K562 (cell line): ENCODE measurements at regions not wholly inside any gene's neighbourhood (a gene's known extent, or its start where the extent isn't known, plus 50 kb on each side); places are given as distances from the start of the nearest gene placed in this dataset.

ENCODE experiments used
- HMG20A ChIP-seq: fragments of 450-650 bp; formaldehyde crosslinking; conservative IDR thresholded peaks from 2 replicates; pipeline ENCODE4 v1.4.0; 2020; ENCODE audit warnings: mild to moderate bottlenecking, mixed read lengths
- LEF1 ChIP-seq: fragments of 450-650 bp; IDR thresholded peaks from 2 replicates; pipeline ENCODE4 v1.6.1; 2016; ENCODE audit warnings: mild to moderate bottlenecking
- NFRKB ChIP-seq: fragments of 450-650 bp; IDR thresholded peaks from 2 replicates; pipeline ENCODE4 v1.6.1; 2016; ENCODE audit warnings: low read depth
- POLR3G ChIP-seq: IDR thresholded peaks from 2 replicates; pipeline ENCODE4 v1.6.1; 2011; ENCODE audit not compliant: insufficient read length, insufficient replicate concordance; ENCODE audit errors: extremely low read depth
- PURB ChIP-seq: sonication (generic); formaldehyde crosslinking; IDR thresholded peaks from 2 replicates; pipeline ENCODE4 v1.9.0; 2021; ENCODE audit warnings: low read depth, mild to moderate bottlenecking, missing genetic modification reagents
- SAFB2 ChIP-seq: fragments of 200-400 bp; formaldehyde crosslinking; IDR thresholded peaks from 2 replicates; pipeline ENCODE4 v1.6.1; 2018; ENCODE audit warnings: borderline replicate concordance, low read length, low read depth, moderate library complexity; ENCODE audit not compliant: severe bottlenecking
- TEAD1 ChIP-seq, 2 experiments: fragments of 450-650 bp in 1 of 2; sonication (generic) in 1 of 2; formaldehyde crosslinking; IDR thresholded peaks; 2 replicates each; pipeline versions ENCODE4 v1.4.0 to v1.8.0; 2020 to 2022; ENCODE audit warnings: mild to moderate bottlenecking in 2 of 2, missing genetic modification reagents in 1 of 2
- TEAD4 ChIP-seq, 2 experiments: sonication (generic) in 1 of 2; formaldehyde crosslinking in 1 of 2; IDR thresholded peaks; 2 replicates each; pipeline versions ENCODE4 v1.6.1 to v1.8.0; 2012 to 2022; ENCODE audit warnings: borderline replicate concordance in 1 of 2, inconsistent platforms in 1 of 2, low read length in 1 of 2, mild to moderate bottlenecking in 1 of 2, missing genetic modification reagents in 1 of 2
- ZNF354B ChIP-seq: fragments of 250-450 bp; sonication (Bioruptor Pico); IDR thresholded peaks from 2 replicates; pipeline ENCODE4 v1.4.0; 2020
- TF ChIP-seq, protein P1 (sequence below): fragments of 450-650 bp; IDR thresholded peaks from 2 replicates; pipeline ENCODE4 v1.6.1; 2016; ENCODE audit warnings: mild to moderate bottlenecking, moderate library complexity

GRCh38 chr2:66240286-66240685, 194.6 kb upstream of the MEIS1 start (continued):
- TF ChIP-seq, protein P1, sequence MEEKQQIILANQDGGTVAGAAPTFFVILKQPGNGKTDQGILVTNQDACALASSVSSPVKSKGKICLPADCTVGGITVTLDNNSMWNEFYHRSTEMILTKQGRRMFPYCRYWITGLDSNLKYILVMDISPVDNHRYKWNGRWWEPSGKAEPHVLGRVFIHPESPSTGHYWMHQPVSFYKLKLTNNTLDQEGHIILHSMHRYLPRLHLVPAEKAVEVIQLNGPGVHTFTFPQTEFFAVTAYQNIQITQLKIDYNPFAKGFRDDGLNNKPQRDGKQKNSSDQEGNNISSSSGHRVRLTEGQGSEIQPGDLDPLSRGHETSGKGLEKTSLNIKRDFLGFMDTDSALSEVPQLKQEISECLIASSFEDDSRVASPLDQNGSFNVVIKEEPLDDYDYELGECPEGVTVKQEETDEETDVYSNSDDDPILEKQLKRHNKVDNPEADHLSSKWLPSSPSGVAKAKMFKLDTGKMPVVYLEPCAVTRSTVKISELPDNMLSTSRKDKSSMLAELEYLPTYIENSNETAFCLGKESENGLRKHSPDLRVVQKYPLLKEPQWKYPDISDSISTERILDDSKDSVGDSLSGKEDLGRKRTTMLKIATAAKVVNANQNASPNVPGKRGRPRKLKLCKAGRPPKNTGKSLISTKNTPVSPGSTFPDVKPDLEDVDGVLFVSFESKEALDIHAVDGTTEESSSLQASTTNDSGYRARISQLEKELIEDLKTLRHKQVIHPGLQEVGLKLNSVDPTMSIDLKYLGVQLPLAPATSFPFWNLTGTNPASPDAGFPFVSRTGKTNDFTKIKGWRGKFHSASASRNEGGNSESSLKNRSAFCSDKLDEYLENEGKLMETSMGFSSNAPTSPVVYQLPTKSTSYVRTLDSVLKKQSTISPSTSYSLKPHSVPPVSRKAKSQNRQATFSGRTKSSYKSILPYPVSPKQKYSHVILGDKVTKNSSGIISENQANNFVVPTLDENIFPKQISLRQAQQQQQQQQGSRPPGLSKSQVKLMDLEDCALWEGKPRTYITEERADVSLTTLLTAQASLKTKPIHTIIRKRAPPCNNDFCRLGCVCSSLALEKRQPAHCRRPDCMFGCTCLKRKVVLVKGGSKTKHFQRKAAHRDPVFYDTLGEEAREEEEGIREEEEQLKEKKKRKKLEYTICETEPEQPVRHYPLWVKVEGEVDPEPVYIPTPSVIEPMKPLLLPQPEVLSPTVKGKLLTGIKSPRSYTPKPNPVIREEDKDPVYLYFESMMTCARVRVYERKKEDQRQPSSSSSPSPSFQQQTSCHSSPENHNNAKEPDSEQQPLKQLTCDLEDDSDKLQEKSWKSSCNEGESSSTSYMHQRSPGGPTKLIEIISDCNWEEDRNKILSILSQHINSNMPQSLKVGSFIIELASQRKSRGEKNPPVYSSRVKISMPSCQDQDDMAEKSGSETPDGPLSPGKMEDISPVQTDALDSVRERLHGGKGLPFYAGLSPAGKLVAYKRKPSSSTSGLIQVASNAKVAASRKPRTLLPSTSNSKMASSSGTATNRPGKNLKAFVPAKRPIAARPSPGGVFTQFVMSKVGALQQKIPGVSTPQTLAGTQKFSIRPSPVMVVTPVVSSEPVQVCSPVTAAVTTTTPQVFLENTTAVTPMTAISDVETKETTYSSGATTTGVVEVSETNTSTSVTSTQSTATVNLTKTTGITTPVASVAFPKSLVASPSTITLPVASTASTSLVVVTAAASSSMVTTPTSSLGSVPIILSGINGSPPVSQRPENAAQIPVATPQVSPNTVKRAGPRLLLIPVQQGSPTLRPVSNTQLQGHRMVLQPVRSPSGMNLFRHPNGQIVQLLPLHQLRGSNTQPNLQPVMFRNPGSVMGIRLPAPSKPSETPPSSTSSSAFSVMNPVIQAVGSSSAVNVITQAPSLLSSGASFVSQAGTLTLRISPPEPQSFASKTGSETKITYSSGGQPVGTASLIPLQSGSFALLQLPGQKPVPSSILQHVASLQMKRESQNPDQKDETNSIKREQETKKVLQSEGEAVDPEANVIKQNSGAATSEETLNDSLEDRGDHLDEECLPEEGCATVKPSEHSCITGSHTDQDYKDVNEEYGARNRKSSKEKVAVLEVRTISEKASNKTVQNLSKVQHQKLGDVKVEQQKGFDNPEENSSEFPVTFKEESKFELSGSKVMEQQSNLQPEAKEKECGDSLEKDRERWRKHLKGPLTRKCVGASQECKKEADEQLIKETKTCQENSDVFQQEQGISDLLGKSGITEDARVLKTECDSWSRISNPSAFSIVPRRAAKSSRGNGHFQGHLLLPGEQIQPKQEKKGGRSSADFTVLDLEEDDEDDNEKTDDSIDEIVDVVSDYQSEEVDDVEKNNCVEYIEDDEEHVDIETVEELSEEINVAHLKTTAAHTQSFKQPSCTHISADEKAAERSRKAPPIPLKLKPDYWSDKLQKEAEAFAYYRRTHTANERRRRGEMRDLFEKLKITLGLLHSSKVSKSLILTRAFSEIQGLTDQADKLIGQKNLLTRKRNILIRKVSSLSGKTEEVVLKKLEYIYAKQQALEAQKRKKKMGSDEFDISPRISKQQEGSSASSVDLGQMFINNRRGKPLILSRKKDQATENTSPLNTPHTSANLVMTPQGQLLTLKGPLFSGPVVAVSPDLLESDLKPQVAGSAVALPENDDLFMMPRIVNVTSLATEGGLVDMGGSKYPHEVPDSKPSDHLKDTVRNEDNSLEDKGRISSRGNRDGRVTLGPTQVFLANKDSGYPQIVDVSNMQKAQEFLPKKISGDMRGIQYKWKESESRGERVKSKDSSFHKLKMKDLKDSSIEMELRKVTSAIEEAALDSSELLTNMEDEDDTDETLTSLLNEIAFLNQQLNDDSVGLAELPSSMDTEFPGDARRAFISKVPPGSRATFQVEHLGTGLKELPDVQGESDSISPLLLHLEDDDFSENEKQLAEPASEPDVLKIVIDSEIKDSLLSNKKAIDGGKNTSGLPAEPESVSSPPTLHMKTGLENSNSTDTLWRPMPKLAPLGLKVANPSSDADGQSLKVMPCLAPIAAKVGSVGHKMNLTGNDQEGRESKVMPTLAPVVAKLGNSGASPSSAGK = no peak
- TF ChIP-seq TEAD4 (IDR thresholded peaks at IDR 0.05; ENCODE audit: low read length) (no peak), TEAD4 (CRISPR knock-in tag; IDR thresholded peaks at IDR 0.05; ENCODE audit: borderline replicate concordance) (no peak), NFRKB (no peak), HMG20A (CRISPR knock-in tag) (no peak), TEAD1 (CRISPR knock-in tag; IDR thresholded peaks at IDR 0.05) (no peak), POLR3G (no peak), PURB (CRISPR knock-in tag) (no peak), LEF1 (no peak), SAFB2 (no peak), ZNF354B (no peak)
